ENCODE measurements at regions not wholly inside any gene's neighbourhood (a gene's known extent, or its start where the extent isn't known, plus 50 kb on each side); places are given as distances from the start of the nearest gene placed in this dataset.
A peak's percentile ranks its signal among the peaks of the same experiment; 100 is the strongest.

GRCh38 chr3:193780810-193781478 is 187.9 kb downstream of the OPA1 start:
- DNase-seq: peak; percentile 19

DNA sequence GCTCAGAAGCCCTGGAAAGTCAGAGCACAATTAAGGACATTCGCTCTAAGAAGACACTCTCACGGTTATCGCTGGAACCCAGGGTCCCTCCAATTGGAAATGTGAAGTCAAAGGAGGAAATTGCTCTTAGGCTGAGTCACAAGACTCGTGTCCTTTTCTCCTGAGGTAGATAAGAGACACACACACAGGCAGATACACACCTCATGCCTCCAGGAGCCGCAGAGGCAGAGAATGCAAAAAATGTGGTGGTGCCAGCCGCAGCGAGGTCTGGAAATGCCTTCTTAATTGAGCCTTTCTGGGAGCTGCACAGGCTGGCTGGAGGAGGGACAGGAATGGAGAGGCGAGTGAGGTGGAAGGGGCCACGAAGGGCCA is 189.3 kb downstream of the OPA1 start:
- no peak for DNase-seq

- no peak for DNase-seq
These were observed 189.7 kb downstream of the OPA1 start for GRCh38 chr3:193782747-193783146.

DNA sequence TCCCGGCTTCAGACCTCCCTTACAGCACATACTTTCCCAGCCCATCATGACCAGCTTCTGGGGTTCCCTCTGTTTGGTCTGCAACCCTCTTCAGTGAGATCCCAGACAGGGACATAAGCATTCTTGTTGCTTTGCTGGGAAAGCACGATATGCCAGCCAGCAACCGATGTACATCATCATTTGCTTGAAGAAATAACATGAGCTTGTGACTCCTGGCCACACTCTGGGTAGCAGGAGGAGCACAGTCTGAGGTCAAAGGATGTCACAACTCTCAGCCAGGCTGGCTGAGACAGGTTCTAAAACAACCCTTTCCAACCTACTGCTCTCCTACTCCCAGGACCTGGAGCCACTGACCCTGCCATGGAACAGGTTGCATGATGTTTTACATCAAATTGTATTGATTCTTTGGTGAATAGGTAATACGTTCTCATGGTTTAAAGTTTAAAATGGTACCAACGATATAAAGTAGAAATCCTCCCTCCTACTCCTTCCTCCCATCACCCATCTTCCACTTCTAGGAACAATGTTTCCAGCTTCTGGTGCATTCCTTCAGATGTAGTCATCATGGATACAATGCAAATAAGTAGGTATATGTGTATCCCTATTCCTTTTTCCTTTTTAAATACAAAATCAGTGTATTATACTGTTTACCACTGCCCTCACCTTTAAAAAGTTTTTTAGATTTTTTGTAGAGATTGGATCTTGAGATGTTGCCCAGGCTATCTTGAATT is 190.3 kb downstream of the OPA1 start:
- no peak for DNase-seq

DNA sequence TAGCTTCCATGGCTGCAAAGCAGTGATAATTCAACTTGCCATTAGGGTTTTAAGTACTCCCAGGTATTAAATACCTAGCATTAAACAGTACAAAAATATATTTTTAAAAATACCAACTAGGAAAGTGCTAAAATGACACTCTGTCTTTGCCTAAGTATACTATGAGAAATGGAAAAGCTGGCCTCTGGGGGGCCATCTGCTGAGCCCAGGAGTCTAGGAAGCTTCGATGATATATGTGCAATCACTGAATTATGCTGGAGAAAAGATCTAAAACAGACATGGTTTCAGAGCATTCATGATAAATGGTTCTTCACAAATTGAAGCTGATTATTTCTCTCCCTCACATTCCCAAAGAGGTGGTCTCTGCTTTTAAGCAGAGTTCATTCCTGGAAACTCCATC is 191.8 kb downstream of the OPA1 start:
- no peak for DNase-seq

DNA sequence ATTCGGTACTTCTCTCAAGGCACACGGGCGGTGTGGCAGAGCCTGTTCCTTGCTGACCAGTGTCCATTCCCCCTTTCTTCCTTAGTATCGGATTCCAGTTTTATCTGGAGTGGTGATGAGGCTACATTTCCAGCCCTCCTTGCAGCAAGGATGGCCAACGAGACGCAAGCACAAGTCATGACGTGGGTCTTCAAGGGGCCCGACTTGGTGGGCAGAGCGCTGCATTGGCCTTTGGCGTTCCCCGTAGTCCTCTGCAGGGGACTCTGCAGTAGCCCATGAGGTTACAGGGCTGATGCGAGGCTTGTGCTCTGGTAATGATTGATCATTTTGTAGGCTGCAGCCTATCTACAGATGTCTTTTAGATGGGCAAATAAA is 194.5 kb downstream of the OPA1 start:
- DNase-seq: no peak

- DNase-seq: peak; percentile 6
These were observed 195.4 kb downstream of the OPA1 start for GRCh38 chr3:193788189-193788991.

DNA sequence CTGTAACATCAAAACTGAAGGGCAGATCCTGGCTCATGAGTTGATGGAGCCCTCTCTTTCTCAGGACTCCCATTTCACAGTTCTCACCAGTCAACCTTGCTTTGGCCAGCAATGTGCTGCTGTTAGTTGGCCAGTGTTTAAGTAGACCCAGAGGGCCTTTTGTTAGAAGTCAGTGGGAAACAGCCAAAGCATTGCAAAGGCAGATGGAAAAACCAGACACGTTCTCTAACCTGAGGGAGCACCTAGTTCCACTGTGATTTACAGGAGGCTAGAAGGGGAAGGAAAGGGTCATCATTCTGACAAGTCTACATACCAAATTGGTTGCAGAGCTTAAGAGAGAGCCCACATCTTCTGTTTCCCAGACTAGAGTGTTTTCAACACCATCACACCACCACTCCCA is 196.4 kb downstream of the OPA1 start:
- DNase-seq: no peak

- no peak for DNase-seq
These were observed 197.3 kb downstream of the OPA1 start for GRCh38 chr3:193790086-193790990.

- DNase-seq: no peak
These were observed 198.3 kb downstream of the OPA1 start for GRCh38 chr3:193791041-193792032.

DNA sequence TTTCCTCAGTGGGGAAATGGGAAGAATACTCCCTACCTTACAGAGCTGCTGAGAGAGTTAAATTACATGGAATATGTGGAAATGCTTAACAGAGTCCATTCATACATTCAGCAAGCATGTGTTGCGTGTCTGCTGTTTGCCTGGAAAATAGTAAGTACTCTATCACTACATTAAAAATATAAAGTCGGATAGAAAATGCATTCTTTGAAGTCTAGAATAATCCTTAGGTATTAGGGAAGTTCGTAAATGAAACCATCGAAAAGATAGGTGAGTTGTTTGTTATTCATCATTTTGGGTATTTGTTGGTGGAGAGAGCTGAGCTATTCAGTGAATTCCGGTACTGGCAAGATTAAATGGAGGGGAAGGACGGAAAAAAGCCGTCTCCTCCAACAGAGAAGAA is 200.1 kb downstream of the OPA1 start:
- DNase-seq: no peak

- no peak for DNase-seq
These were observed 201.2 kb downstream of the OPA1 start for GRCh38 chr3:193794002-193794881.

DNA sequence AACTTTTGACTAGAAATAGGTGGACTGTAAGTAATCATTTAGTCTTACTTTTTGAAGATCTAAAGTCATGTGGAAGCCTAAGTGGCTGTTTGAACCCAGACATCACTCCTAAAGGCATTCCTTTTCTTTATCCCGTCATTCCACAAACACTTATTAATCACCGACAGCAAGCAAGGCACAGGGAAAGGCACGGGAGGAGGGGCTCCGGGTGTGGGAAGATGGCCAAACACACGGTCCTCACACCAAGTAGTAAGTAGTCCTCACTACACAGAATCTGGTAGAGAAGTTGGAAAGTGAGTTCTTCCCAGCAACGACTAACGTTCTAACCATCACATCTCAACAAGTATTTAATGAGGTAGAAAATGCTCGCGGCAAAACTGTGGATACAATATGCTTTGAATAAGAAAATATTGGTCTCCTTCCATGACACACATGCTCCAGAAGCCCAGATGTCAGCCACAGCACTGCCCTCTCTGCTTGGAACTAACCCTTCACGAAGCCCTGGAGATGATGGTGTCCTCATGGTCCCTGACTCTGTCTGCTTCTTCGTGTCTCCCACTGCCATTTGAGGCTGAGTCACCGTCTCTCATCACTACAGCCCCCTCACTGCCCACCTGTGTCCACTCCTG is 202.2 kb downstream of the OPA1 start:
- DNase-seq: no peak

- DNase-seq: no peak
These were observed 203.1 kb downstream of the OPA1 start for GRCh38 chr3:193796089-193796488.

DNA sequence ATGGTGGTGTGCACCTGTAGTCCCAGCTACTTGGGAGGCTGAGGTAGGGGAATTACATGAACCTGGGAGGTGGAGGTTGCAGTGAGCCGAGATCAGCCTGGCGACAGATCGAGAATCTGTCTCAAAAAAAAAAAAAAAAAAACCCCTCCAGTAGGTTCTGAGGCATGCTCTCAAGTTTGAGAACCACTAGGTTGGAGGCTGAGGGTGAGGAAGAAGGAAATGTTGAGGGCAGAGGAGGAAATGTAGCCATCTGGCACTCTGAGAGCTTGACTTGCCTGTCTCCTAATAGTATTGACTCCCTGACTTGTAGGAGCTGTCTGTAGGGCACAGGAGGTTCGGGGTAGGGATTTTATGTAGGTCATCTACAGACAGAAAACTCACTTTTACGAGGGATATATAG is 204.6 kb downstream of the OPA1 start:
- no peak for DNase-seq

GRCh38 chr3:193798051-193798450 is 205.0 kb downstream of the OPA1 start:
- no peak for DNase-seq

GRCh38 chr3:193800138-193801043 is 207.4 kb downstream of the OPA1 start:
- no peak for DNase-seq

- no peak for DNase-seq
These were observed 208.1 kb downstream of the OPA1 start for GRCh38 chr3:193801097-193801496.

DNA sequence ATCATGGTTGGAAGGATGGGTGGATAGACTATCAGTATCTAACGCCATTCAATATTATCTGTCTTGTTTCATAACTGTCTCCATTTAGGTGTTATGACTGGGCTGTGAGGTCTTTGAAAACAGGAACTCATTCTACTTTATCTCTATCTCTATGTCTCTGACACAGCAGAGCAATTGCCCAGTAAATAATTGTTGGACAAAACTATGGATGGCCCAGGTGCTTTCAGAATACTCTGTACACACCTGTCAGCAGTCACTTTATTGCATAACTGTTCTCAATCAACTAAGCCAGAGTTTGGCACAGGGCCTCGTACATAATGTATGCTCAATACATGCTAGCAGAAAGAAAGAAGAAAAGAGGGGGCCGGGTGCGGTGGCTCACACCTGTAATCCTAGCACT is 210.3 kb downstream of the OPA1 start:
- DNase-seq: no peak

Data from stimulated activated CD4-positive, alpha-beta T cell treated with anti-CD3 and anti-CD28 coated beads, Interleukin-12 subunit alpha, Interleukin-12 subunit beta, amount 100 ng/mL, for 4 hours (primary cell).